ENCODE measurements at regions not wholly inside any gene's neighbourhood (a gene's known extent, or its start where the extent isn't known, plus 50 kb on each side); places are given as distances from the start of the nearest gene placed in this dataset.

- no peak for TF ChIP-seq FOXM1 (IDR thresholded peaks at IDR 0.05; ENCODE audit: borderline replicate concordance, low read depth)
- no peak for TF ChIP-seq USF1 (IDR thresholded peaks at IDR 0.05)
- TF ChIP-seq NFIC (IDR thresholded peaks at IDR 0.05): no peak
- TF ChIP-seq ZBTB7A (IDR thresholded peaks at IDR 0.05; ENCODE audit: low read depth): no peak
- TF ChIP-seq CREB1 (IDR thresholded peaks at IDR 0.05; ENCODE audit: low read depth): no peak
- TF ChIP-seq EGR1 (IDR thresholded peaks at IDR 0.05): no peak
- no peak for TF ChIP-seq TAF1 (IDR thresholded peaks at IDR 0.05; ENCODE audit: low read depth)
- no peak for TF ChIP-seq MAX (IDR thresholded peaks at IDR 0.05)
- TF ChIP-seq CEBPB (IDR thresholded peaks at IDR 0.05): no peak
- TF ChIP-seq TEAD4 (IDR thresholded peaks at IDR 0.05): no peak
- no peak for TF ChIP-seq RAD21 (IDR thresholded peaks at IDR 0.05; ENCODE audit: low read depth)
- TF ChIP-seq TCF12 (IDR thresholded peaks at IDR 0.05; ENCODE audit: low read depth): no peak
- TF ChIP-seq REST (IDR thresholded peaks at IDR 0.05; ENCODE audit: low read depth): no peak
Measured at GRCh38 chr1:82441402-82441801, 640.7 kb downstream of the ADGRL2 start.

- TF ChIP-seq TCF12 (IDR thresholded peaks at IDR 0.05; ENCODE audit: low read depth) (no peak), CEBPB (IDR thresholded peaks at IDR 0.05) (no peak), REST (IDR thresholded peaks at IDR 0.05; ENCODE audit: low read depth) (no peak), EGR1 (IDR thresholded peaks at IDR 0.05) (no peak), NFIC (IDR thresholded peaks at IDR 0.05) (no peak), YY1 (IDR thresholded peaks at IDR 0.05; ENCODE audit: low read depth) (no peak), ZBTB7A (IDR thresholded peaks at IDR 0.05; ENCODE audit: low read depth) (no peak)
Measured at GRCh38 chr1:82423174-82423815, 622.6 kb downstream of the ADGRL2 start.

GRCh38 chr1:82421782-82422181 lies 621.0 kb downstream of the ADGRL2 start:
- TF ChIP-seq CEBPB (IDR thresholded peaks at IDR 0.05): no peak
- TF ChIP-seq YY1 (IDR thresholded peaks at IDR 0.05; ENCODE audit: low read depth): no peak
- no peak for TF ChIP-seq FOXM1 (IDR thresholded peaks at IDR 0.05; ENCODE audit: borderline replicate concordance, low read depth)
- no peak for TF ChIP-seq CREB1 (IDR thresholded peaks at IDR 0.05; ENCODE audit: low read depth)

GRCh38 chr1:82420584-82420983 lies 619.9 kb downstream of the ADGRL2 start:
- TF ChIP-seq TCF12 (IDR thresholded peaks at IDR 0.05; ENCODE audit: low read depth) (no peak), EGR1 (IDR thresholded peaks at IDR 0.05) (no peak), NFIC (IDR thresholded peaks at IDR 0.05) (no peak), REST (IDR thresholded peaks at IDR 0.05; ENCODE audit: low read depth) (no peak), MAX (IDR thresholded peaks at IDR 0.05) (no peak), RAD21 (IDR thresholded peaks at IDR 0.05; ENCODE audit: low read depth) (no peak), EP300 (IDR thresholded peaks at IDR 0.05; ENCODE audit: borderline replicate concordance) (no peak), CREB1 (IDR thresholded peaks at IDR 0.05; ENCODE audit: low read depth) (no peak), ZBTB7A (IDR thresholded peaks at IDR 0.05; ENCODE audit: low read depth) (no peak), CEBPB (IDR thresholded peaks at IDR 0.05) (no peak), TAF1 (IDR thresholded peaks at IDR 0.05; ENCODE audit: low read depth) (no peak), FOXM1 (IDR thresholded peaks at IDR 0.05; ENCODE audit: borderline replicate concordance, low read depth) (no peak), YY1 (IDR thresholded peaks at IDR 0.05; ENCODE audit: low read depth) (no peak), TEAD4 (IDR thresholded peaks at IDR 0.05) (no peak)

- TF ChIP-seq CEBPB (IDR thresholded peaks at IDR 0.05) (no peak), RAD21 (IDR thresholded peaks at IDR 0.05; ENCODE audit: low read depth) (no peak), TCF12 (IDR thresholded peaks at IDR 0.05; ENCODE audit: low read depth) (no peak), TEAD4 (IDR thresholded peaks at IDR 0.05) (no peak), FOXM1 (IDR thresholded peaks at IDR 0.05; ENCODE audit: borderline replicate concordance, low read depth) (no peak), USF1 (IDR thresholded peaks at IDR 0.05) (no peak), REST (IDR thresholded peaks at IDR 0.05; ENCODE audit: low read depth) (no peak), ZBTB7A (IDR thresholded peaks at IDR 0.05; ENCODE audit: low read depth) (no peak), NFIC (IDR thresholded peaks at IDR 0.05) (no peak), EP300 (IDR thresholded peaks at IDR 0.05; ENCODE audit: borderline replicate concordance) (no peak), MAX (IDR thresholded peaks at IDR 0.05) (no peak), TAF1 (IDR thresholded peaks at IDR 0.05; ENCODE audit: low read depth) (no peak)
Measured at GRCh38 chr1:82411605-82412004, 610.9 kb downstream of the ADGRL2 start.

All from Ishikawa (cell line).